GM12873 (cell line): ENCODE measurements at regions not wholly inside any gene's neighbourhood (a gene's known extent, or its start where the extent isn't known, plus 50 kb on each side); places are given as distances from the start of the nearest gene placed in this dataset.

ENCODE experiments used
- TF ChIP-seq, protein P1 (sequence below): IDR thresholded peaks from 2 replicates; pipeline ENCODE4 v1.5.1; 2012; ENCODE audit warnings: low read depth, mild to moderate bottlenecking, moderate library complexity, low read length, control low read depth; ENCODE audit not compliant: insufficient read depth; ENCODE audit errors: missing control alignments

DNA sequence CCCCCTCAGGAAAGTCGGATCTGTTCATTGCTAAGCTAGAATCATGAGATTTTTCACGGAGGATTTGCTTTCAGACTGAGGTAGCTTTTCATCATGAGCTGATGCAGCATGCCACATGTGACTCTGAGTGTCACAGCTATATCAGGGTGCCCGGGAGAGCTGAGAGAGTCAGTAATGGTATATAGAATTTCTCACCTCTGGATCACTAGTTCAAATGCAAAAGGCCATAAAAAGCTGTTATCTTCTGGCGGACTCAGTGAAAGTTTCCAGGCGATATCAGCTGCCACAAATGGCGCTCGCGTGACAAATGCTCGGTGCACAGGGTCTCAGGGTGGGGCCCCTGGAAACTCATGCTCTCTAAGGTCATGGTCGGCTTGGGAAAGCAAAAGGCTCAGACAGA lies 150.1 kb downstream of the DHX15 start:
- TF ChIP-seq, protein P1, sequence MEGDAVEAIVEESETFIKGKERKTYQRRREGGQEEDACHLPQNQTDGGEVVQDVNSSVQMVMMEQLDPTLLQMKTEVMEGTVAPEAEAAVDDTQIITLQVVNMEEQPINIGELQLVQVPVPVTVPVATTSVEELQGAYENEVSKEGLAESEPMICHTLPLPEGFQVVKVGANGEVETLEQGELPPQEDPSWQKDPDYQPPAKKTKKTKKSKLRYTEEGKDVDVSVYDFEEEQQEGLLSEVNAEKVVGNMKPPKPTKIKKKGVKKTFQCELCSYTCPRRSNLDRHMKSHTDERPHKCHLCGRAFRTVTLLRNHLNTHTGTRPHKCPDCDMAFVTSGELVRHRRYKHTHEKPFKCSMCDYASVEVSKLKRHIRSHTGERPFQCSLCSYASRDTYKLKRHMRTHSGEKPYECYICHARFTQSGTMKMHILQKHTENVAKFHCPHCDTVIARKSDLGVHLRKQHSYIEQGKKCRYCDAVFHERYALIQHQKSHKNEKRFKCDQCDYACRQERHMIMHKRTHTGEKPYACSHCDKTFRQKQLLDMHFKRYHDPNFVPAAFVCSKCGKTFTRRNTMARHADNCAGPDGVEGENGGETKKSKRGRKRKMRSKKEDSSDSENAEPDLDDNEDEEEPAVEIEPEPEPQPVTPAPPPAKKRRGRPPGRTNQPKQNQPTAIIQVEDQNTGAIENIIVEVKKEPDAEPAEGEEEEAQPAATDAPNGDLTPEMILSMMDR, result no peak

DNA sequence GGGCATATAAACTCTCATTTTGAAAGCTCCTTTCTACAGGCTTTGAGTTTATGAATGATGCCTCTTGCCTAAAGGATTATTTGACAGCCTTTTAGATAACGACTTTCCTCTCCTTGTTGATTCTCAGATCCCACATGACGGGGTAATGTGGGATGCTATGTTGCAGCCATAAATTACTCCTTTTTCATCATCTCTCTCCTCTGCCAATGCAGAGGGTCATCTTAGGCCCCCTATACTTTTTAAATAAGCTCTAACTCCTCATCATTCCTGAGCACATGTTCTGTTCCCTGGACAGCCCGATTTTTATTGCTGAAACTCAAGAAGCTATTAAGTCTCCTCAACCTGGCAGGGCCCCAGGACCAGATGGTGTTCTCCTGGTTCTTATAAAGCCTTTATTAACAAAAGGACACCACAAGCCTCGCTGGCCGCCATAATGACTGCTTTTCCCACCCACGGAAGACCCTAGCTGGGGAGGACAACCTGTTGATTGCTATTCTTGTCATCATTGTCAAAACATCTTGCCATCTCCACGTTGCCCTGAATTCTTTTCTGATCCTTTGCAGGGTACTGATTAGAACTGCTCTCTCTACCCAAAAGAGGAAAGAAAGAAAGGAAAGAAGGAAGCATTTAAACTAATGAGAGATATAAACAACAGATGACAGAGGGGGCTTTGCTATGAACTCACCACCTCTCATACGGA lies 150.7 kb downstream of the DHX15 start:
- TF ChIP-seq, protein P1, result no peak

DNA sequence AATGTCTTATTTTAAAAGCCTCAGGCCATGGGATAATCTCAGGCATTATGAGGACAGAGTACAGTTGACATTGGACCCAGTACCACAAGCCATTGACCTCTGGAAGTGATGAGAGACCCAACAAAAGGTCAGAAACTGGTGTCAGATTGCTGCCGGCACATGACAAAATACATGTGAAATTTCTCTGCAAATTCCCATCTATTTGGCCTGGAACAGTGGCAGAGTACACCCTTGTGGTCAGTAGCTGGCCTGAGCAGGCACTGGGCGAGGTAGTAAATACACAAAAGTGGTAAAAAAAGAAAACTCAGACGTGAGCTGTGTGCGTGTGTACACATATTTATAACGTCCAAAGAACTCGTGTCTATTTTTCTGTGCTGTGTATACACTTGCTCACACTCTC lies 155.5 kb downstream of the DHX15 start:
- TF ChIP-seq, protein P1, result no peak

DNA sequence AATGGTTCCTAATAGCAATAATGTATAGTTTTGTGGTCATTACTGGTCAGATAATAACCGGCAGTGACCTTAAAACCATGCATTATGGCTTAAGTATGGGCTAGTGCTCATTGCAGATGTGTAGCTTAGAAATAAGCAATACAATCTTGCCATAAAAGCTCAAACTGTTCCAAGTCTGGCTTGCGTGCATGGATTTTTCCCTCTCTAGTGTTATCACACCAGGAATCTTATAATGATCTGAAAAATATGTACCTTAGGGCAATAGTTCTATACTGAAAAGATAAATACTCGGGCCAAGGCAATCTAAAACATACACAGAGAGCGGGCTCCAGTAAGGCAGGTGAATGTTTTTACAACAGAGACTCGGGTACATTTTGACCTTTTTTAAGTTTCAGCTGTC lies 157.8 kb downstream of the DHX15 start:
- TF ChIP-seq, protein P1, result no peak

DNA sequence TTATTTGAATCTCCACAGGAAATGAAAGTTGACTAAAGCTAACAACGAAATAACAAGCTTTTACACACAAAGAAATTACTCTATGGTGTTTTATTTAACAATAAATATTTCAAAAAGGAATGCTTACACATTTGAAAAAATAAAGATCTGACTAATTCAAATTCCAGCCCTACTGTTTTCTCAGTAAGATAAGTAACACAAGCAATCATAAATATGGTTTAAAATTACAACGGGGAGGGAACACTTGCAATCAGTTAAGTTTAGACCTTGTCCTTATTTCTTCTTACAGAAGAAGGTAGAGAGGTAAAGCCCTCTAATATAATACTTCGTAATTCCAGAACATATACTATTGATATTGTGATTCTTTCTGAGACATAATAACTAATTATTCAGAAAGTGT lies 158.5 kb downstream of the DHX15 start:
- TF ChIP-seq, protein P1, result no peak

DNA sequence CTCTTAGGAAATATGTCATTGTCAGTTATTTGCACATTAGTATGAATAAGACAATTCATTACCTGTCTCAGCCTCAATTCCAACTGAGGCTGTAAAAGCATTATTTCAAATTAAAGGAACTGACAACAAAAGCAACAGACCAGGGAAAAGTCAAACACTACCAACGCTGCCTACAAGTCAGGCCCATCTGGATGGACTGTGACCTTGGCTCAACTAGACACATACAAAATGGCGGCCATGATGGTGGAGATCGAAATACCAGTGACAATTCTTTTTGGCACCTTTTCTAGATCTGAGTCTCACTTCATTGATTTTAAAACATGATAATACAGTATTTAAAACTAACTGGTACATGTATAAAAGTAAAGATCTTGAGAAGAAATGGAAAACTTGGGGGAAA lies 160.7 kb downstream of the DHX15 start:
- TF ChIP-seq, protein P1, result no peak

DNA sequence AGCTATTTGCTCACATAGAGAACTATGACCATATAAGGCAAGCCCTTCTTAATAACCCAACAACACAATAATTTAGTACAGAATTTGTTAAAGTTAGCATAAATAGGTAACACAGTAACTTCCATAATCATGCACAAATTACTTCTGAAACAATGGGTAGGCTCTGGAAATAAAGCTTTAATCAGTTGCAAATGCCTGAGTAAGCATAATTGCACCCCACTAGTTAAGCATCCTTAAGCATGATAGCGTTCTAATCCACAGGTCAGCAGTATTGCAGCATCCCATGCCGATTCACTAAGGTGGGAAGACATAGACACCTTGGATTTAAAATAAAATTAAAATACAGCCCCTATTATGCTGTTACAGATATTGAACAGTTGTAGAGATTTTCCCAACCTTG lies 161.7 kb downstream of the DHX15 start:
- TF ChIP-seq, protein P1, result no peak
